ENCODE measurements at regions not wholly inside any gene's neighbourhood (a gene's known extent, or its start where the extent isn't known, plus 50 kb on each side); places are given as distances from the start of the nearest gene placed in this dataset.

- peak; percentile 18 to 36 for DNase-seq
Measured at GRCh38 chr15:62935300-62936081, 107.1 kb upstream of the TPM1 start.

GRCh38 chr15:62938825-62939224 is 103.7 kb upstream of the TPM1 start:
- no peak for DNase-seq

DNA sequence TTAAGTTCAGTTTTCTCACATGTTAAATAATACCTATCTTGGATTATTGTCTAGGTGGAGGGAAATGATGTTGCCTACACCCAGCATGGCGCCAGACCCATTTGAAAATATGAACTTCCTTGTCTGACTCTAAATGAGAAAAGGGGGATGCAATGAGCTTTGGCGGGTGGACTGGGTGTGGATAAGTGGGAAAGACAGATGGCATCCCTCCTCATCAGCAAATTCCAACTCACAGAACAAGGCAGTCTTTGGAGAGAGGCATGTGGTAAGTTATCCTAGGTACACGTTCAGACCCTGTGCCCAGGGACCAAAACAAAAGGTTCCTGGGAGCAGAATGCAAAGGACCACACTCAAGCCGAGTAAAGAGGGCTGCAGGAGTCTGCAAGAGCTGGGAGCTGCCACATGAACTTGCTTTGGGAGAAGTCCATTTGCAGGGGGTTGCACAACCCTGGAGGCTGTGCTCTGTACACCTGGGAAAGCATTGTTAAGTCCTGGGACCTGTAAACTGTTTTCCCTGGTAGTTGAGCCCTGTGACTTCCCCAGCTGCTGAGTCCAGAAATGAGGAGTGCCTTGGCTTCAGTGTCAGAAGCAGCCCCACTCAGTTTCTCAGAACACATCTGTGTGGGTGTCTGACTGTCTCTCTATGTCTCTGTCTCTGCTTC is 102.3 kb upstream of the TPM1 start:
- no peak for DNase-seq

GRCh38 chr15:62940755-62941361 is 101.7 kb upstream of the TPM1 start:
- DNase-seq, result peak; percentile 70 to 71

GRCh38 chr15:62941699-62942098 is 100.8 kb upstream of the TPM1 start:
- DNase-seq, result no peak

DNA sequence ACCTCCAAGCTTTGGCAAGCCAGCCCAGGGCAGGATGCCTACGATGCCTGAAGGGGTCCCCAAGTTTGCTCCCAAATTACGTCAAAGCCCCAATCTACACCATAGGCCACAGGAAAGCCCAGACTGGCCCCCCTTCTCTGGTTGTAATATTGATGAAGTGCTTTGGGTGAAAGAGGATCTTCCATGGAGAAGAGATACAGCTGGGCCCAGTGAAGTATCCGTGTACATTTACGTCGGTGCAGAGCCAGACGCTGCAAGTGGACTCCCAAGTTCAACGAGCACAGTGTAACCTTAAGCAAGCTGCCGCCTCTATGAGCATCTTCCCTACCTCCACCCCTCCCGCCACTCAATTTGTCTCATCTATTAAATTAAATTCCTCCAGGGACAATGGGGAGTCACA is 100.1 kb upstream of the TPM1 start:
- DNase-seq, result no peak

- no peak for DNase-seq
Measured at GRCh38 chr15:62945063-62945462, 97.5 kb upstream of the TPM1 start.

DNA sequence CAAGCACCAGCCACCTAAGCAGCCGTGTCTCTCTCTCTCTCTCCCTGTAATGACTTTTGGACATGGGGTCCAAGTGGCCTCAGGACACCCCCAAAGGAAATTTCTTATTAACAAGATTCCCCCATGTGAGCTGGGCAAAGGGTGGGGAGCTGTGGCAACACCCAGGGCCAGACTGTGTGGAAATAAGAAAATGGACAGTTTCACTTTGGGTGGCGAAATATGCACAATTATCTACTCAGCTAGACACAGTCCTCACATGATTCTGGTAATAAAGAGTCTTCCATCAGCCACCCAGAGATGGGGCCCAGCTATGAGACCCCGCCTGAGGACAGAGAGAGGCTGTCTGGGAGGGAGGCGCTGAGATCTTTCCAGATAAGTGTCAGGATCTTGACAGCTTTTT is 96.8 kb upstream of the TPM1 start:
- peak; percentile 56 to 61 for DNase-seq

- DNase-seq, result no peak
Measured at GRCh38 chr15:62946940-62947339, 95.6 kb upstream of the TPM1 start.

GRCh38 chr15:62950462-62950931 is 92.0 kb upstream of the TPM1 start:
- no peak for DNase-seq

GRCh38 chr15:62951481-62951880 is 91.1 kb upstream of the TPM1 start:
- DNase-seq, result no peak

DNA sequence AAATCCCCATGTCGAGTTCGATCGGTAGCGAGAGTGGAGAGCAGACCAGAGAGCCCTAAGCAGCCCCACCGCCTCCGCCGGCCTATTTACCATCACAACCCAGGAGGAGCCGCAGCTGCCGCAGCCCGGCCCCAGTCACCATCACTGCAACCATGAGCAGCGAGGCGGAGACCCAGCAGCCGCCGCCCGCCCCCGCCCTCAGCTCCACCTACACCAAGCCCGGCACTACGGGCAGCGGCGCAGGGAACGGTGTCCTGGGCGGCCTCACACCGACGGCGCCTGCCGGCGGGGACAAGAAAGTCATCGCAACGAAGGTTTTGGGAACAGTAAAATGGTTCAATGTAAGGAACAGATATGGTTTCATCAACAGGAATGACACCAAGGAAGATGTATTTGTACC is 89.5 kb upstream of the TPM1 start:
- DNase-seq, result no peak

DNA sequence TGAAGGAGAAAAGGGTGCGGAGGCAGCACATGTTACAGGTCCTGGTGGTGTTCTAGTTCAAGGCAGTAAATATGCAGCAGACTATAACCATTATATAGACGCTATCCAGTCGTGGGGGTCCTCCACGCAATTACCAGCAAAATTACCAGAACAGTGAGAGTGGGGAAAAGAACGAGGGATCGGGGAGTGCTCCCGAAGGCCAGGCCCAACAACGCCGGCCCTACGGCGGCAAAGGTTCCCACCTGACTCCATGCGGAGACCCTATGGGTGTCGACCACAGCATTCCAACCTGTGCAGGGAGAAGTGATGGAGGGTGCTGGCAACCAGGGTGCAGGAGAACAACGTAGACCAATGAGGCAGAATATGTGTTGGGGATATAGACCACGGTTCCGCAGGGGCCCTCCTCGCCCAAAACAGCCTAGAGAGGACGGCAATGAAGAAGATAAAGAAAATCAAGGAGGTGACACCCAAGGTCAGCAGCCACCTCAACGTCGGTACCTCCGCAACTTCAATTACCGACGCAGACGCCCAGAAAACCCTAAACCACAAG is 89.0 kb upstream of the TPM1 start:
- no peak for DNase-seq

DNA sequence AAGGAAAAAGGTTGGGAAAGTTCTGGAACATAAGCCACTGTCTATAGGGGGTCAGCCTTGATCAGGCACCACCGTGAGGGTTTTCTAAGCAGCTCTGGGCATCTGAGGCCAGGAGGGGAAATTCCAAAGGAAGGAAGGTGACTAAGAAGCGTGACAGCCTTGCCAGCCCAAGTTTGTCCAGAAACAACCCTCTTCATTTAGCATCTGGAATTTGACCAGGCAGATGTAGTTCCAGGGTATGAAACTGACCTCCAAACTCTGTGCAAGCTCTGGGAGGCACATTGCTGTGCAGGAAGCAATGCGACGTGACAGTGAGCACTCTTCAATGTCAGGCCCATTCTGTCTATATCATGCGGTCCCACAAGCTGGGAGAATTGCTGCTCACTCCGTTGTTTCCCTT is 85.4 kb upstream of the TPM1 start:
- DNase-seq, result no peak

DNA sequence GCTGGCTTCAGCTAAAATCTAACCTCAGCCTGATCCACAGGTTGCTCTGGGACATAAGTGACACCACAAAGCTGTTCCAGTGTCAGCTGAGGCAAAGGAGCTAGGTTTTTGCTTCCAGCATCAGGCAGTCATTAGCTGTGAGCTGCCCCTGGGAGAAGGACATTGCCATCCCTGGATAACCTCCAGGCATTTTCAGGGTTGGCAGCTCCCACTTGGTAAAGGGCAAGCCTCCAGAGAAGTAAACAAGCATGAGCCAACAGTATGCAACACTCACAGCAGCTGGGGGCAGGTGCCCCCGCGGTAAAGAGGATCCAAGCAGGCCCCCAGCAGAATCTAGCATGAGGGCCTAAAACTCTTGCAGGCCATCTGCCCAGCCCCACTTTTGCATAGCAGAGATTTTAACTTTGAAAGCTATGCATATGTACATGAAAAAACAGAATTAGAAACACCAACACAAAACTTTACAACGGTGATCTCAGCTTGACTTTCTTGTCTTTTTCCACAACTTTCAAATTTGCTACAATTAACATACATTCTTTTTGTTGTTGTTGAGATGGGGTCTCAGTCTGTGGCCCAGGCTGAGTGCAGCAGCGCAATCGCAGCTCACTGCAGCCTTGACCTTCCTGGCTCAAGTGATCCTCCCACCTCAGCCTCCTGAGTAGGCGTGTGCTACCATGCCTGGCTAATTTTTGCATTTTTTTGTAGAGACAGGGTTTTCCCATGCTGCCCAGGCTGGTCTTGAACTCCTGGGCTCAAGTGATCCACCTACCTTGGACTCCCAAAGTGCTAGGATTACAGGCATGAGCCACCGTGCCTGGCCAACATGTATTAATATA is 83.8 kb upstream of the TPM1 start:
- DNase-seq, result no peak

DNA sequence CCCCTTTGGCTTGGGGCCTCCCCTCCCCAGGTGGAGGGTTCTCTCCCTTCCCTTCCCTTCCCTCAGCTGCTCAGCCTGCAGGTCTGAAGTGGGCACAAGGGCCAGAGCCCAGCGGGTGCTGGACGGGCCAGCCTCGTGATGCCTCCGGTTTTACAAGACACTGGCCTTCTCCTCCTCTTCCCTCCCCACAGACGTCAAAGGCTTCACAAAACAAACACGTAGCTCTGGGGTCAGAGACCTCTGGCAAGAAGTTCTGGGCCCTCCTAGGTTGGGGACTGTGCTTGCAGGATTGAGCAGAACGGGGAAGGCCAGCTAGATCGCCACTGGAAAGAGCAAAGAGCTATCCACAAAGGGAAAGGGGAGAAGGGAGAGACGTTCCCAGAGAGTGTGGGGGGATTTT is 81.4 kb upstream of the TPM1 start:
- no peak for DNase-seq

DNA sequence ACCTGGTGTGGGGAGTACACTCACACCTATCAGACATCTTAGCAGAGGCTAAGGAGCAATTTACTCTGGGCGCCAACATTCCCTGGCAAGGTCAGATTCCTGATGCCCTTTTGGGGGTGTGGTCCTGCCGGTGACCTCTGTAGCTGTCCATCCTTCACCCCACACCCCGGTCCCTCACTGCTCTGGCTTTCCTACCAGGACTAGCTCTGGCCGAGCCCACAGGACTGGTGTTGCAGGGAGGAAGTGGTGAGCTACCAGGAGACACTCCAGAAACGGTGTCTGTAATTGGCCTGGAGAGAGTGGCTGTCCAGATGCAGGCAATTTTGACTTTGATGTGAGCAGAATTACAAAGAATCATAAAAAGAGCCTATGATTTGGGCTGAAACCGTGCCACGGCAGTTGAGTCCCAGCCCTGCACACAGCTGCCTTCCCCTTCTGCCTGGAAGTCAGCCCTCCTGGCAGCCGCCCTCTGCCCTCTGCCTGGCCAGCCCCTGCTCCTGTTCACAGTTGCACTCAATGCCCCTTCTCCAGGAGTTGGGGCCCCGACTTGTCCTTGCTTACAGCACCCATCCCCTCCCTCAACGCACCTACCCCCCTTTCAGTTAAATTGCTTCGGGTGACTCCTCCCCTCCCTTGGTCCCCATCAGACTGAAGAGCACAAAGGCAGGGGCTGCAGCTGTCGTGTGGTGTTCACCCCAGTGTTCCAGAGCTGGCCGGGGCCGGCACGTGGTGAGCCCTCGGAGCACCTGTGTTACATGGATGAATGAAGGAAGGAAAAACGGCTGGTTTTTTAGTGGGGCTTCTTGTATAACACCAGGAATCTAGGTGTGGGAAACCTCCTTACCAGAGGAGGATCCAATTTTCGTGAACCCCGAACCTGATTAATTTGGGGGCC is 80.2 kb upstream of the TPM1 start:
- no peak for DNase-seq

GRCh38 chr15:62964251-62964650 is 78.3 kb upstream of the TPM1 start:
- DNase-seq, result no peak

GRCh38 chr15:62966294-62967078 is 76.1 kb upstream of the TPM1 start:
- DNase-seq, result no peak

DNA sequence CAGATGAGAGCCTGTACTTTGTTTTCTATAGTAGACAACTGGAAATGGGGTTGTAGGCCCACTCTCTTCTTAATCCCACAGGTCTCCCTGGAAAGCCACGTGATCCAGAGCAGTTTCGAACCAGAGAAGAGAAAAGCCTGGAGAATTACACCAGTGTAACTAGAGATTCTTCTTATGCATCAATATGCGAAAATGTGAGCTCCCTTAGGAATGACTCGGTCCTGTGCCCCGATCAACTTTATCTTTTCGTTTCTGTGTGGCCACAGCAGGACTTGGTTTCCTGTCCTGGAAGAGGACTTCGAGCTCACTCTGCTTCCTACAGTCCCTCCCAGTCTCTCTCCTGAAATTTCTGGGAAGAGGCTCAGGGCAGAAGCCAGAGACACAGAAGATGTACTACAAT is 73.8 kb upstream of the TPM1 start:
- DNase-seq, result no peak
